Thyroid gland (tissue), 4 donors: ENCODE measurements at regions not wholly inside any gene's neighbourhood (a gene's known extent, or its start where the extent isn't known, plus 50 kb on each side); places are given as distances from the start of the nearest gene placed in this dataset.

Experiments
- CTCF ChIP-seq, 6 experiments: fragments of 200-600 bp in 3 of 6; fragments of 450-650 bp in 3 of 6; sonication (generic) in 3 of 6; IDR thresholded peaks; one replicate each; pipeline ENCODE4 v1.5.1; 2016 to 2019; ENCODE audit warnings: antibody characterized with exemption in 6 of 6, mild to moderate bottlenecking in 2 of 6, inconsistent platforms in 1 of 6, moderate library complexity in 1 of 6
- POLR2A ChIP-seq, 2 donors: fragments of 450-650 bp; IDR thresholded peaks; one replicate each; pipeline ENCODE4 v1.6.1; 2017; ENCODE audit warnings: antibody characterized with exemption in 2 of 2, mild to moderate bottlenecking in 2 of 2, moderate library complexity in 1 of 2

- TF ChIP-seq POLR2A (IDR thresholded peaks at IDR 0.05) (no peak), CTCF (IDR thresholded peaks at IDR 0.05) (no peak)
Observed at GRCh38 chr20:11469795-11470435, 447.8 kb upstream of the BTBD3 start.
